WTC11 (cell line): ENCODE measurements at regions not wholly inside any gene's neighbourhood (a gene's known extent, or its start where the extent isn't known, plus 50 kb on each side); places are given as distances from the start of the nearest gene placed in this dataset.

ENCODE experiments used
- ATAC-seq: fragments of 200-7000 bp; cut with Tn5 transposase; 2 replicates; pipeline ENCODE4 v1.10.0; 2021; ENCODE audit warnings: mild to moderate bottlenecking, moderate library complexity
- CTCF ChIA-PET: fragments of 300-600 bp; sonication (Branson Sonifier 250); formaldehyde crosslinking; loops from one replicate; lab custom pipeline; 2021; ENCODE audit warnings: antibody characterized with exemption; lab: Charles Lee
- POLR2A ChIA-PET: fragments of 350-600 bp; sonication (Branson Sonifier 250); formaldehyde crosslinking; loops from one replicate; lab custom pipeline; 2021; ENCODE audit warnings: antibody characterized with exemption; lab: Charles Lee
- DNase-seq: peaks from one replicate; pipeline ENCODE4 v3.0.0; 2021; ENCODE audit warnings: low spot score
- H3K27ac Mint-ChIP-seq: 2 replicates; pipeline ENCODE4 v1.8.0; 2021; ENCODE audit warnings: mixed read lengths
- H3K27me3 Mint-ChIP-seq: 2 replicates; pipeline ENCODE4 v1.8.0; 2021; ENCODE audit warnings: low read depth, mild to moderate bottlenecking, moderate library complexity, mixed read lengths
- H3K36me3 Mint-ChIP-seq: 2 replicates; pipeline ENCODE4 v1.8.0; 2021; ENCODE audit warnings: mixed read lengths
- H3K4me1 Mint-ChIP-seq: 2 replicates; pipeline ENCODE4 v1.8.0; 2022; ENCODE audit warnings: mixed read lengths
- H3K4me3 Mint-ChIP-seq: 2 replicates; pipeline ENCODE4 v1.8.0; 2021; ENCODE audit warnings: mild to moderate bottlenecking, moderate library complexity, mixed read lengths
- H3K9me3 Mint-ChIP-seq: 2 replicates; pipeline ENCODE4 v1.8.0; 2021; ENCODE audit warnings: mixed read lengths
- ARID4B ChIP-seq: sonication (generic); formaldehyde crosslinking; IDR thresholded peaks from 2 replicates; pipeline ENCODE4 v1.8.0; 2023; ENCODE audit warnings: missing genetic modification reagents, mild to moderate bottlenecking, borderline replicate concordance
- ATF1 ChIP-seq: sonication (generic); formaldehyde crosslinking; IDR thresholded peaks from 2 replicates; pipeline ENCODE4 v1.8.1; 2023; ENCODE audit warnings: mild to moderate bottlenecking, moderate library complexity, missing genetic modification reagents
- CREM ChIP-seq: sonication (generic); formaldehyde crosslinking; IDR thresholded peaks from 2 replicates; pipeline ENCODE4 v1.8.1; 2022; ENCODE audit warnings: mild to moderate bottlenecking, missing genetic modification reagents, moderate library complexity
- EMX1 ChIP-seq: fragments of 250-450 bp; sonication (Bioruptor Pico); IDR thresholded peaks from 2 replicates; pipeline ENCODE4 v1.8.0; 2021; ENCODE audit warnings: mild to moderate bottlenecking
- ESRRA ChIP-seq: sonication (generic); formaldehyde crosslinking; IDR thresholded peaks from 2 replicates; pipeline ENCODE4 v1.8.1; 2022; ENCODE audit warnings: mild to moderate bottlenecking, missing genetic modification reagents, borderline replicate concordance
- ETV6 ChIP-seq: sonication (generic); formaldehyde crosslinking; IDR thresholded peaks from 2 replicates; pipeline ENCODE4 v1.8.1; 2022; ENCODE audit warnings: mild to moderate bottlenecking, missing genetic modification reagents
- FOXP1 ChIP-seq: sonication (generic); formaldehyde crosslinking; IDR thresholded peaks from 2 replicates; pipeline ENCODE4 v1.8.0; 2022; ENCODE audit warnings: missing genetic modification reagents, mild to moderate bottlenecking, moderate library complexity, borderline replicate concordance
- FOXP4 ChIP-seq: sonication (generic); formaldehyde crosslinking; IDR thresholded peaks from 2 replicates; pipeline ENCODE4 v1.8.0; 2022; ENCODE audit warnings: mild to moderate bottlenecking, missing genetic modification reagents
- OVOL2 ChIP-seq: fragments of 250-450 bp; sonication (Bioruptor Pico); IDR thresholded peaks from 2 replicates; pipeline ENCODE4 v1.9.0; 2021; ENCODE audit warnings: mild to moderate bottlenecking, borderline replicate concordance
- SP1 ChIP-seq: sonication (generic); formaldehyde crosslinking; conservative IDR thresholded peaks from 2 replicates; pipeline ENCODE4 v1.8.1; 2022; ENCODE audit warnings: missing genetic modification reagents
- USF2 ChIP-seq: sonication (generic); formaldehyde crosslinking; IDR thresholded peaks from 2 replicates; pipeline ENCODE4 v1.8.1; 2023; ENCODE audit warnings: mild to moderate bottlenecking, missing genetic modification reagents, moderate library complexity
- ZBTB43 ChIP-seq: sonication (generic); formaldehyde crosslinking; IDR thresholded peaks from 2 replicates; pipeline ENCODE4 v1.8.1; 2023; ENCODE audit warnings: mild to moderate bottlenecking, missing genetic modification reagents
- TF ChIP-seq, protein P1 (sequence below): fragments of 200-600 bp; IDR thresholded peaks from 2 replicates; pipeline ENCODE4 v1.8.0; 2022; ENCODE audit warnings: antibody characterized with exemption
- TF ChIP-seq, protein P2 (sequence below): sonication (generic); formaldehyde crosslinking; conservative IDR thresholded peaks from 2 replicates; pipeline ENCODE4 v1.8.1; 2022; ENCODE audit warnings: mild to moderate bottlenecking, missing genetic modification reagents
- TF ChIP-seq, protein P3 (sequence below): sonication (generic); formaldehyde crosslinking; IDR thresholded peaks from 2 replicates; pipeline ENCODE4 v1.8.0; 2023; ENCODE audit warnings: missing genetic modification reagents
- TF ChIP-seq, protein P4 (sequence below): sonication (generic); formaldehyde crosslinking; IDR thresholded peaks from 2 replicates; pipeline ENCODE4 v1.8.1; 2022; ENCODE audit warnings: low read depth, mild to moderate bottlenecking, moderate library complexity, missing genetic modification reagents, borderline replicate concordance

GRCh38 chr21:32200029-32200428, 78.8 kb downstream of the MIS18A start:
- ChIA-PET POLR2A (no interaction called here), CTCF (interaction anchor here (0.9 kb wide), 1 partner anchor 334 kb away, joined by 3 read pairs; no protein-coding TSS in a partner anchor)
- no peaks in the 10 kb centered on the region for H3K9me3 Mint-ChIP-seq
- ATAC-seq (no peak), DNase-seq (no peak)
- H3K36me3 Mint-ChIP-seq: no peaks in the 10 kb centered on the region
- no peaks in the 10 kb centered on the region for H3K27me3 Mint-ChIP-seq
- H3K27ac Mint-ChIP-seq: no peak overlapping the region
- peaks cover 3% of the 10 kb centered on the region; the same call in 1 of the 2 replicates for H3K4me1 Mint-ChIP-seq
- H3K4me3 Mint-ChIP-seq: no peak overlapping the region
- TF ChIP-seq, protein P1, sequence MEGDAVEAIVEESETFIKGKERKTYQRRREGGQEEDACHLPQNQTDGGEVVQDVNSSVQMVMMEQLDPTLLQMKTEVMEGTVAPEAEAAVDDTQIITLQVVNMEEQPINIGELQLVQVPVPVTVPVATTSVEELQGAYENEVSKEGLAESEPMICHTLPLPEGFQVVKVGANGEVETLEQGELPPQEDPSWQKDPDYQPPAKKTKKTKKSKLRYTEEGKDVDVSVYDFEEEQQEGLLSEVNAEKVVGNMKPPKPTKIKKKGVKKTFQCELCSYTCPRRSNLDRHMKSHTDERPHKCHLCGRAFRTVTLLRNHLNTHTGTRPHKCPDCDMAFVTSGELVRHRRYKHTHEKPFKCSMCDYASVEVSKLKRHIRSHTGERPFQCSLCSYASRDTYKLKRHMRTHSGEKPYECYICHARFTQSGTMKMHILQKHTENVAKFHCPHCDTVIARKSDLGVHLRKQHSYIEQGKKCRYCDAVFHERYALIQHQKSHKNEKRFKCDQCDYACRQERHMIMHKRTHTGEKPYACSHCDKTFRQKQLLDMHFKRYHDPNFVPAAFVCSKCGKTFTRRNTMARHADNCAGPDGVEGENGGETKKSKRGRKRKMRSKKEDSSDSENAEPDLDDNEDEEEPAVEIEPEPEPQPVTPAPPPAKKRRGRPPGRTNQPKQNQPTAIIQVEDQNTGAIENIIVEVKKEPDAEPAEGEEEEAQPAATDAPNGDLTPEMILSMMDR: no peak
- TF ChIP-seq, protein P2, sequence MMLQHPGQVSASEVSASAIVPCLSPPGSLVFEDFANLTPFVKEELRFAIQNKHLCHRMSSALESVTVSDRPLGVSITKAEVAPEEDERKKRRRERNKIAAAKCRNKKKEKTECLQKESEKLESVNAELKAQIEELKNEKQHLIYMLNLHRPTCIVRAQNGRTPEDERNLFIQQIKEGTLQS (CRISPR knock-in tag): no peak
- TF ChIP-seq, protein P3, sequence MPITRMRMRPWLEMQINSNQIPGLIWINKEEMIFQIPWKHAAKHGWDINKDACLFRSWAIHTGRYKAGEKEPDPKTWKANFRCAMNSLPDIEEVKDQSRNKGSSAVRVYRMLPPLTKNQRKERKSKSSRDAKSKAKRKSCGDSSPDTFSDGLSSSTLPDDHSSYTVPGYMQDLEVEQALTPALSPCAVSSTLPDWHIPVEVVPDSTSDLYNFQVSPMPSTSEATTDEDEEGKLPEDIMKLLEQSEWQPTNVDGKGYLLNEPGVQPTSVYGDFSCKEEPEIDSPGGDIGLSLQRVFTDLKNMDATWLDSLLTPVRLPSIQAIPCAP (CRISPR knock-in tag): no peak

GRCh38 chr21:32198384-32198783, 80.5 kb downstream of the MIS18A start:
- Mint-ChIP-seq H3K36me3 (no peaks in the 10 kb centered on the region), H3K4me3 (no peak overlapping the region), H3K27me3 (no peaks in the 10 kb centered on the region), H3K27ac (no peak overlapping the region), H3K9me3 (no peaks in the 10 kb centered on the region), H3K4me1 (peaks cover 3% of the 10 kb centered on the region; the same call in 1 of the 2 replicates)
- ATAC-seq (peak; percentile 39), DNase-seq (no peak)
- CTCF ChIA-PET: no interaction called here
- TF ChIP-seq ZBTB43: no peak
- no peak for TF ChIP-seq ESRRA
- no peak for TF ChIP-seq ETV6 (CRISPR knock-in tag)
- TF ChIP-seq FOXP4 (CRISPR knock-in tag): no peak
- TF ChIP-seq ATF1: no peak
- TF ChIP-seq SP1 (CRISPR knock-in tag): no peak
- no peak for TF ChIP-seq CREM (CRISPR knock-in tag)
- no peak for TF ChIP-seq EMX1
- TF ChIP-seq, protein P2 (CRISPR knock-in tag): no peak
- POLR2A ChIA-PET: no interaction called here

GRCh38 chr21:32197896-32198295, 81.0 kb downstream of the MIS18A start:
- Mint-ChIP-seq H3K4me1 (peaks cover 3% of the 10 kb centered on the region; the same call in 1 of the 2 replicates), H3K36me3 (no peaks in the 10 kb centered on the region), H3K9me3 (no peaks in the 10 kb centered on the region), H3K4me3 (no peak overlapping the region), H3K27ac (no peak overlapping the region), H3K27me3 (no peaks in the 10 kb centered on the region)
- CTCF ChIA-PET: no interaction called here
- POLR2A ChIA-PET: no interaction called here
- no peak for ATAC-seq
- no peak for DNase-seq
- TF ChIP-seq, protein P1: no peak
- TF ChIP-seq USF2 (CRISPR knock-in tag) (no peak), ARID4B (no peak), OVOL2 (CRISPR knock-in tag) (no peak), FOXP1 (CRISPR knock-in tag) (no peak)
- TF ChIP-seq, protein P4, sequence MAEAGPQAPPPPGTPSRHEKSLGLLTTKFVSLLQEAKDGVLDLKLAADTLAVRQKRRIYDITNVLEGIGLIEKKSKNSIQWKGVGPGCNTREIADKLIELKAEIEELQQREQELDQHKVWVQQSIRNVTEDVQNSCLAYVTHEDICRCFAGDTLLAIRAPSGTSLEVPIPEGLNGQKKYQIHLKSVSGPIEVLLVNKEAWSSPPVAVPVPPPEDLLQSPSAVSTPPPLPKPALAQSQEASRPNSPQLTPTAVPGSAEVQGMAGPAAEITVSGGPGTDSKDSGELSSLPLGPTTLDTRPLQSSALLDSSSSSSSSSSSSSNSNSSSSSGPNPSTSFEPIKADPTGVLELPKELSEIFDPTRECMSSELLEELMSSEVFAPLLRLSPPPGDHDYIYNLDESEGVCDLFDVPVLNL: no peak
